GM12873 (cell line): ENCODE measurements at regions not wholly inside any gene's neighbourhood (a gene's known extent, or its start where the extent isn't known, plus 50 kb on each side); places are given as distances from the start of the nearest gene placed in this dataset.

Source experiments
- CTCF ChIP-seq: IDR thresholded peaks from 2 replicates; pipeline ENCODE4 v1.5.1; 2012; ENCODE audit warnings: low read depth, mild to moderate bottlenecking, moderate library complexity, low read length, control low read depth; ENCODE audit not compliant: insufficient read depth; ENCODE audit errors: missing control alignments

GRCh38 chr3:34107669-34108068, 309.2 kb downstream of the PDCD6IP start:
- no peak for TF ChIP-seq CTCF

- TF ChIP-seq CTCF: no peak
Observed at GRCh38 chr3:34109021-34109420, 310.6 kb downstream of the PDCD6IP start.

GRCh38 chr3:34109846-34110245, 311.4 kb downstream of the PDCD6IP start:
- TF ChIP-seq CTCF: no peak

GRCh38 chr3:34111361-34111760, 312.9 kb downstream of the PDCD6IP start:
- no peak for TF ChIP-seq CTCF

- no peak for TF ChIP-seq CTCF
Observed at GRCh38 chr3:34131091-34131490, 332.7 kb downstream of the PDCD6IP start.

- TF ChIP-seq CTCF: no peak
Observed at GRCh38 chr3:34132069-34132692, 333.8 kb downstream of the PDCD6IP start.

- no peak for TF ChIP-seq CTCF
Observed at GRCh38 chr3:34139566-34139965, 341.1 kb downstream of the PDCD6IP start.
